ENCODE measurements at regions not wholly inside any gene's neighbourhood (a gene's known extent, or its start where the extent isn't known, plus 50 kb on each side); places are given as distances from the start of the nearest gene placed in this dataset.
"Not testable (repeated sequence)": the region's sequence is repeated elsewhere in the genome, so short reads cannot be mapped to it uniquely, and the experiment has no call there.

DNA sequence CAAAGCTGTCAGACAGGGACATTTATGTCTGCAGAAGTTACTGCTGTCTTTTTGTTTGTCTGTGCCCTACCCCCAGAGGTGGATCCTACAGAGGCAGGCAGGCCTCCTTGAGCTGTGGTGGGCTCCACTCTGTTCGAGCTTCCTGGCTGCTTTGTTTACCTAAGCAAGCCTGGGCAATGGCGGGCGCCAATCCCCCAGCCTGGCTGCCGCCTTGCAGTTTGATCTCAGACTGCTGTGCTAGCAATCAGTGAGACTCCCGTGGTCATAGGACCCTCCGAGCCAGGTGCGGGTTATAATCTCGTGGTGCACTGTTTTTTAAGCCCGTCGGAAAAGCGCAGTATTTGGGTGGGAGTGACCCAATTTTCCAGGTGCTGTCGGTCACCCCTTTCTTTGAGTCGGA lies 580.9 kb downstream of the FLRT2 start:
- TF ChIP-seq, protein P1, sequence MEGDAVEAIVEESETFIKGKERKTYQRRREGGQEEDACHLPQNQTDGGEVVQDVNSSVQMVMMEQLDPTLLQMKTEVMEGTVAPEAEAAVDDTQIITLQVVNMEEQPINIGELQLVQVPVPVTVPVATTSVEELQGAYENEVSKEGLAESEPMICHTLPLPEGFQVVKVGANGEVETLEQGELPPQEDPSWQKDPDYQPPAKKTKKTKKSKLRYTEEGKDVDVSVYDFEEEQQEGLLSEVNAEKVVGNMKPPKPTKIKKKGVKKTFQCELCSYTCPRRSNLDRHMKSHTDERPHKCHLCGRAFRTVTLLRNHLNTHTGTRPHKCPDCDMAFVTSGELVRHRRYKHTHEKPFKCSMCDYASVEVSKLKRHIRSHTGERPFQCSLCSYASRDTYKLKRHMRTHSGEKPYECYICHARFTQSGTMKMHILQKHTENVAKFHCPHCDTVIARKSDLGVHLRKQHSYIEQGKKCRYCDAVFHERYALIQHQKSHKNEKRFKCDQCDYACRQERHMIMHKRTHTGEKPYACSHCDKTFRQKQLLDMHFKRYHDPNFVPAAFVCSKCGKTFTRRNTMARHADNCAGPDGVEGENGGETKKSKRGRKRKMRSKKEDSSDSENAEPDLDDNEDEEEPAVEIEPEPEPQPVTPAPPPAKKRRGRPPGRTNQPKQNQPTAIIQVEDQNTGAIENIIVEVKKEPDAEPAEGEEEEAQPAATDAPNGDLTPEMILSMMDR (IDR thresholded peaks at IDR 0.05; ENCODE audit: poor library complexity, severe bottlenecking) = not testable (repeated sequence)
- TF ChIP-seq MXI1 (conservative IDR thresholded peaks at IDR 0.05; ENCODE audit: poor library complexity, severe bottlenecking); POLR2AphosphoS5 (IDR thresholded peaks at IDR 0.05); EZH2 (IDR thresholded peaks at IDR 0.05; ENCODE audit: borderline replicate concordance, insufficient read depth, low read length, poor library complexity, severe bottlenecking); TAF1 (IDR thresholded peaks at IDR 0.05; ENCODE audit: low read depth); EP300 (conservative IDR thresholded peaks at IDR 0.05; ENCODE audit: poor library complexity, severe bottlenecking); SMC3 (conservative IDR thresholded peaks at IDR 0.05; ENCODE audit: poor library complexity); RAD21 (conservative IDR thresholded peaks at IDR 0.05): not testable (repeated sequence)
- TF ChIP-seq, protein P2, sequence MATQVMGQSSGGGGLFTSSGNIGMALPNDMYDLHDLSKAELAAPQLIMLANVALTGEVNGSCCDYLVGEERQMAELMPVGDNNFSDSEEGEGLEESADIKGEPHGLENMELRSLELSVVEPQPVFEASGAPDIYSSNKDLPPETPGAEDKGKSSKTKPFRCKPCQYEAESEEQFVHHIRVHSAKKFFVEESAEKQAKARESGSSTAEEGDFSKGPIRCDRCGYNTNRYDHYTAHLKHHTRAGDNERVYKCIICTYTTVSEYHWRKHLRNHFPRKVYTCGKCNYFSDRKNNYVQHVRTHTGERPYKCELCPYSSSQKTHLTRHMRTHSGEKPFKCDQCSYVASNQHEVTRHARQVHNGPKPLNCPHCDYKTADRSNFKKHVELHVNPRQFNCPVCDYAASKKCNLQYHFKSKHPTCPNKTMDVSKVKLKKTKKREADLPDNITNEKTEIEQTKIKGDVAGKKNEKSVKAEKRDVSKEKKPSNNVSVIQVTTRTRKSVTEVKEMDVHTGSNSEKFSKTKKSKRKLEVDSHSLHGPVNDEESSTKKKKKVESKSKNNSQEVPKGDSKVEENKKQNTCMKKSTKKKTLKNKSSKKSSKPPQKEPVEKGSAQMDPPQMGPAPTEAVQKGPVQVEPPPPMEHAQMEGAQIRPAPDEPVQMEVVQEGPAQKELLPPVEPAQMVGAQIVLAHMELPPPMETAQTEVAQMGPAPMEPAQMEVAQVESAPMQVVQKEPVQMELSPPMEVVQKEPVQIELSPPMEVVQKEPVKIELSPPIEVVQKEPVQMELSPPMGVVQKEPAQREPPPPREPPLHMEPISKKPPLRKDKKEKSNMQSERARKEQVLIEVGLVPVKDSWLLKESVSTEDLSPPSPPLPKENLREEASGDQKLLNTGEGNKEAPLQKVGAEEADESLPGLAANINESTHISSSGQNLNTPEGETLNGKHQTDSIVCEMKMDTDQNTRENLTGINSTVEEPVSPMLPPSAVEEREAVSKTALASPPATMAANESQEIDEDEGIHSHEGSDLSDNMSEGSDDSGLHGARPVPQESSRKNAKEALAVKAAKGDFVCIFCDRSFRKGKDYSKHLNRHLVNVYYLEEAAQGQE (IDR thresholded peaks at IDR 0.05; ENCODE audit: borderline replicate concordance) = not testable (repeated sequence)
